ENCODE measurements at regions not wholly inside any gene's neighbourhood (a gene's known extent, or its start where the extent isn't known, plus 50 kb on each side); places are given as distances from the start of the nearest gene placed in this dataset.
"Not testable (repeated sequence)": the region's sequence is repeated elsewhere in the genome, so short reads cannot be mapped to it uniquely, and the experiment has no call there.

GRCh38 chr4:67036791-67037190 is 508.5 kb downstream of the CENPC start:
- FAIRE-seq = no peak

GRCh38 chr4:67035986-67036385 is 509.3 kb downstream of the CENPC start:
- FAIRE-seq = no peak

DNA sequence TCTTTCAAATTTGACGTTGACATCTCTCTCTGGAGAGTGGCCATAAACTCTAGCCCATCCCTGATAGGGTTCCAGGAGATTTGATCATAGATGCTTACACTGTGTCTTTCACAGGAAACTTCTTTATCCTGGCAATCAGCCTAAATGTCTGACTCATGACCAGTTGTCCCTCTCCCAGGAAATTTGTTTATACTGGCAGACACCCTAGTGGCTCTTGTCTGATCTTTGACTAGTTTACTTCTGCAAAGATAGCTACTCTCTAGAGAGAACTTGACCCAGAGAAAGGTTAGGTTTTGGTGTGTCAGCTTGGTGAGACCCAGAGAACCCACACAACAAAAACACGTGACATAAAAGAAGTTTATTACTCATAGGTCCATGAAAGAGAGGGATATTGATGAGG is 509.8 kb downstream of the CENPC start:
- FAIRE-seq = no peak

DNA sequence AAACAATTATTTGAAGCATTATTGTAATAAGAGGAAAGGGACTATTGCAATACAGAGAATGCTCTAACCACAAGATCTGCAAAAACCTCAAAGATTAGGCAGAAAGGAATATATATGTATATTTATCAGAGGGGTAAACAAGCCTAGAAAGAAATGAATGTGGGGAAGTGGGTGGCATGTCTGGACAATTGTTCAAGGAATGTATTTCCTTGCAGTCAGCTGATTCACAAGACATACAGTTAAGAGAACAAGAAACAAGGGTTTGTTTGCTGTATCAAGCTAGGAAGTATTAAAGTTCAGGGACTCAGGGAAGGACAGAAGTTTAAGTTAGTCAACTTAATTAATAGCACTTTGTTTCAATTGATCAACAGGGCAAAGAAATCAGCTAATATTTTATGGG is 514.7 kb downstream of the CENPC start:
- no peak for FAIRE-seq

DNA sequence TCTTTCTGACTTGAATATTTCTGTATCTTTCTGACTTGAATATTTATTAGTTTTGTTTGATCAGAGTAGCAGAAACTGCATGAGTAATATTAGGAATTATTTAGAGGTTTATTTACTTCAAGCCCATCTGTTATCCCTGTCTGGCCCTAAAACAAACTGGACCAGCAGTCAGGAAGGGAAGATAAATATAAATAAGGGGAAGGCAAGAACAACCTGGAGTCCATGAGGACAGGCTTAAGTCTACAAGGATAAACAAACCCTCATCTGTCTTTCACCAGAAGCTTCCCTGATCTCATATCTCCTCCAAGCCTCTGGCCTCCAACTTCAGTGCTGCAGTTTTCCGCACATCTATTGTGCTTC is 524.9 kb downstream of the CENPC start:
- no peak for FAIRE-seq

GRCh38 chr4:67019686-67020437 is 525.4 kb downstream of the CENPC start:
- FAIRE-seq = no peak

- FAIRE-seq = no peak
Measured at GRCh38 chr4:67014592-67014991, 530.7 kb downstream of the CENPC start.

DNA sequence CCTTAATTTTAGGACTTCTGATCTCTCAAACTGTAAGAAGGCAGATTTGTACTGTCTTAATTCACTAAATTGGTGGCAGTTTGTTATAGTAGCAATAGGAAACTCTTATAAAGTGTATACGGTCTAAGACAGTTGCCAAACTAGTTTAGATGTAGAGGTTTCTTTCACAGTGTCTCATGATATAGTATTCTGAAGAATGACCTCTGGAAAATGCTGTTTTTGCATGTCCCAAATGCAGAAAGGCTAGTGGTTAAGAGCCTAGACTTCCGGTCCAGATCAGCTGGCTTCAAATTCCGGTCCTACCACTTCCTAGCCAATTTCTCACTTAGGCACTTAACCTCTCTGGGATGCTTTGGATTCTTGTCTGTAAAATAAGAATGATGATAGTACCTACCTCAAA is 538.5 kb downstream of the CENPC start:
- FAIRE-seq = no peak

- FAIRE-seq = no peak
Measured at GRCh38 chr4:66991521-66991920, 553.8 kb downstream of the CENPC start.

DNA sequence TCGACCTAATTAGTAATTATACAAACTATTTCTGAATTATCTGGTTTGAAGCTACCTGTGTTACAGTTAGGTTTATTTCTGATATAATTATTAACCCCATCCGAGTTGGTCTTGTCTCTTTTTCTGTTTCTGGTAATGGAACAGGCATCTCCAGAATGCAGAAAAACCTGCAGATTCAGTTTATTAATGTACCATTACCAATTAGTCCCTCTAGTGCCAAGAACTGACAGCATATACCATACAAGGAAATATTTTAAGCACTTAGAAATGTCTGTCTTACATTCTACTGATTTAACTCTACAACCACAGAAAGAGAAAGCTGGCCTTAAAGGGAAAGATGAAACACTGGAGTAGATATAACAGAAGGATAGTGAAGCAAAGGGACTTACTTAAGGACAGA is 570.6 kb downstream of the CENPC start:
- no peak for FAIRE-seq

- FAIRE-seq = no peak
Measured at GRCh38 chr4:66972087-66972486, 573.2 kb downstream of the CENPC start.

DNA sequence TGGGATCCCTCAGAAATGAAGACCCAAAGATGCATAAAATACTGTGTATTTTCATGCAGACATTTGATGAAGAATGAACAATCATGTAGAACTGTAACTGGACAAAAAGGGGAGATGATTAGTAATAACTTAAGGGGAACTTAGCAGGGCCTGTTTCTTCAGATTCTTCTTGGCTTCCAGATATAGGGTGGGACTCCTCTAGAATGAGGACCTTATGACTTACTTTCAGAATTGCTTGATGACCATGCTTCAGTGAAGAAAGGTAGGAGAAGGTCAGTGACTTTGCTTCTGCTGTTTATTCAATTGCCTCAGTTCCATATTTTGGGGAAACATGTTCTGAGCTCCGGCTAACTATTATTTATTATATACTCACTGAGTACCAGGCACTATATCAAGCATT is 580.8 kb downstream of the CENPC start:
- FAIRE-seq = no peak

GRCh38 chr4:66963084-66963483 is 582.2 kb downstream of the CENPC start:
- no peak for FAIRE-seq

- FAIRE-seq = no peak
Measured at GRCh38 chr4:66959207-66959606, 586.1 kb downstream of the CENPC start.

DNA sequence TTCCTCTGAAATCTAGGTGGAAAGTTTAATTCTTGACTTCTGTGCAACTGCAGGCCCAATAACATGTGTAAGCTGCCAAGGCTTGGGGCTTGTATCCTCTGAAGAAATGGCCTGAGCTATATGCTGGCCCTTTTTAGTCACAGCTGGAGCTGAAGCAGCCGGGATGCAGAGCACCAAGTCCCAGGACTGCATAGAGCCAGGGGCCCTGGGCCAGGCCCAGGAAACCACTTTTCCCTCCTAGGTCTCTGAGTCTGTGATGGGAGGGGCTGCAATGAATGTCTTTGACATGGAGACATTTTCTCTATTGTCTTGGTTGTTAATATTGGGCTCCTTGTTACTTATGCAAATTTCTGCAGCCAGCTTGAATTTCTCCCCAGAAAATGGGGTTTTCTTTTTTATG is 588.5 kb downstream of the CENPC start:
- FAIRE-seq = no peak

- no peak for FAIRE-seq
Measured at GRCh38 chr4:66956426-66956825, 588.9 kb downstream of the CENPC start.

DNA sequence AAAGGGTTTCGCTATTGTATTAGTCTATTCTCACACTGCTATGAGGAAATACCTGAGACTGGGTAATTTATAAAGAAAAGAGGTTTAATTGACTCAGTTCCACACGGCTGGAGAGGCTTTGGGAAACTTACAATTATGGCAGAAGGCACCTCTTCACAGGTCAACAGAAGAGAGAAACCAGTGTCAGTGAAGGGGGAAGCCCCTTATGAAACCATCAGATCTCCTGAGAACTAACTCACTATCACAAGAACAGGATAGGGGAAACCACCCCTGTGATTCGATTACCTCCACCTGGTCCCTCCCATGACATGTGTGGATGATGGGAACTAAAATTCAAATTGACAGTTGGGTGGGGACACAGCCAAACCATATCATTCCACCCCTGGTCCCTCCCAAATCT is 589.5 kb downstream of the CENPC start:
- FAIRE-seq = no peak

DNA sequence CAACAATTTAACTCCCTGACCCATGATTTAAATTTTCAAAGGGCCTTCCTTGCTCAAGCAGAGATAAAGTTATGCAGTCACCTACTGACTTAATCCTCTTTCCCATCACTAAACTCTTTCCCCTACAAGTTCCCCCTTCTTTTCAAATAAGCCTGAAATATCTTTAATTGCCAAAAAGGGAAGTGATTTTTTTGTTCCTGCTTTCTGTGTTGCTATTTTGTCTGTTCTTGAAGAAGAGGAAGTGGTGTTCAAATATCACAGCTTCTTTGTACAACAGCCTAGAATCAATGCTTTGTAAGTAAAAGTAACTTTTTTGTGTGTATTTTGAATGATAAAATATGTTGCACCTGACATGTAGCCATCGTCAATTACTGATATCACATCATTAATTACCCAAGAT is 595.9 kb downstream of the CENPC start:
- FAIRE-seq = no peak

- FAIRE-seq = no peak
Measured at GRCh38 chr4:66946761-66947160, 598.5 kb downstream of the CENPC start.

- FAIRE-seq = no peak
Measured at GRCh38 chr4:66943112-66943511, 602.2 kb downstream of the CENPC start.

- not testable (repeated sequence) for FAIRE-seq
Measured at GRCh38 chr4:66931981-66932380, 613.3 kb downstream of the CENPC start.

DNA sequence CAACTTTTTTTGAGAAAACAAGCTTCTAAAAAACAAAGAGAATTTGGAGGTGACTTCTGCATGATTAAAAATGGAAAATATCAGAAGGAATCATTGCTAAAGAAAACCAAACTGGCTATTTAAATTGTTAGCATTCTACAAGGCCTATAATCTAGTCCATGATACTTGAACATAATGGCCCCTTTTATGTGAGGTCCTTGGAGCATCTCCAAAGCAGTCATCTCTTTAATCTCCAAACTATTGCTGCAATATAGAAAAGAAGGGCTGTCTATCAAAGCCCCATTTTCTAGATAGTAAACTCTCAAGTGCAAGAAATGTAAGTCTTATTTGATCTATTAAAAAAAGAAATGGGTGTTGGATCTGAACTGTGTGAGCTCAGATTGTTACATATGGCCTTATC is 615.1 kb downstream of the CENPC start:
- no peak for FAIRE-seq

DNA sequence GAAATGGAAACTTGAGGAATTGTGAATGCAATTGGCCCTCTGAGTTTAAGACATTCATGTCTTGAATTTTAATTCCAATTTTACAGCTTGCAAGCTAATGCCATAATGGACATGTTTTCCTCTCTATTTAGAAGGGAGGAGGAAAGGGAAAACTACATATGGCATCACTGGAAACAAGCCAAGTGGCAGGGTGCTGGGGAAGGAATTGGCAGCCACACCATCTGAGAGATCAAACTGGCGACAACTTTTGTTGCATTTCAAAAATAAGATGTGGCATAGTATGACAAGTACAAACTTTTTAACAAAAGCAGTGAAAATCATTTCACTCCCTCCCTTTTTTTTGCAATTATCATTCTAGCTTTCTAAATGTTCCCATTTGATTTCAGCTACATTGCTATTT is 615.6 kb downstream of the CENPC start:
- no peak for FAIRE-seq

- FAIRE-seq = not testable (repeated sequence)
Measured at GRCh38 chr4:66928881-66929280, 616.4 kb downstream of the CENPC start.

DNA sequence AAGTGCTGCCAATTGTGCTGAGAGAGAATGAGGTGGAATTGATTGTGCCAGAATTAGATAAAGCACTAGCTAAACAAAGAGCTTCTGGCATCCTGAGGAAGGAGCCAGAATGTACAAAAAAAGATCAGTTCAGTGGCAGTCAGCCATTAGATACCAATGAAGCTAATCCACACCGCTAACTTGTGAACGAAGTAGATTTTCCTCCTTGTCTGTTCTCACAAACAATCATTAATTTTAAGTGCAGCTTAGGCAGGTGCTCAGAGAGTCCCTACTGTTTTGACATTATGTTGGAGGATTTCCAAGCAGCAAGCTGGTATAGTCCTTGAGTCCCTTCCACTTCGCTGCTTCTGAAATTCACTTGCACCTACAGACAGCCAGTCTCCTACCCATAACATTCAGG is 617.4 kb downstream of the CENPC start:
- FAIRE-seq = no peak
